Ishikawa (cell line): ENCODE measurements at regions not wholly inside any gene's neighbourhood (a gene's known extent, or its start where the extent isn't known, plus 50 kb on each side); places are given as distances from the start of the nearest gene placed in this dataset.

Source experiments
- CEBPB ChIP-seq: IDR thresholded peaks from 2 replicates; pipeline ENCODE4 v1.6.1; 2012
- CREB1 ChIP-seq: IDR thresholded peaks from 2 replicates; pipeline ENCODE4 v1.6.1; 2012; ENCODE audit warnings: low read depth
- EGR1 ChIP-seq: IDR thresholded peaks from 2 replicates; pipeline ENCODE4 v1.6.1; 2012
- EP300 ChIP-seq: IDR thresholded peaks from 2 replicates; pipeline ENCODE4 v1.6.1; 2012; ENCODE audit warnings: borderline replicate concordance
- FOXM1 ChIP-seq: IDR thresholded peaks from 2 replicates; pipeline ENCODE4 v1.6.1; 2012; ENCODE audit warnings: low read depth, borderline replicate concordance
- NFIC ChIP-seq: IDR thresholded peaks from 2 replicates; pipeline ENCODE4 v1.6.1; 2012
- RAD21 ChIP-seq: IDR thresholded peaks from 2 replicates; pipeline ENCODE4 v1.6.1; 2012; ENCODE audit warnings: low read depth
- REST ChIP-seq: IDR thresholded peaks from 2 replicates; pipeline ENCODE4 v1.6.1; 2012; ENCODE audit warnings: low read depth, mild to moderate bottlenecking
- TAF1 ChIP-seq: IDR thresholded peaks from 2 replicates; pipeline ENCODE4 v1.6.1; 2012; ENCODE audit warnings: low read depth, mild to moderate bottlenecking
- TCF12 ChIP-seq: IDR thresholded peaks from 2 replicates; pipeline ENCODE4 v1.6.1; 2012; ENCODE audit warnings: low read depth
- TEAD4 ChIP-seq: IDR thresholded peaks from 2 replicates; pipeline ENCODE4 v1.6.1; 2012
- USF1 ChIP-seq: IDR thresholded peaks from 2 replicates; pipeline ENCODE4 v1.6.1; 2012
- YY1 ChIP-seq: IDR thresholded peaks from 2 replicates; pipeline ENCODE4 v1.6.1; 2012; ENCODE audit warnings: low read depth
- ZBTB7A ChIP-seq: IDR thresholded peaks from 2 replicates; pipeline ENCODE4 v1.6.1; 2012; ENCODE audit warnings: low read depth
- TF ChIP-seq, protein P1 (sequence below): IDR thresholded peaks from 2 replicates; pipeline ENCODE4 v1.6.1; 2012

DNA sequence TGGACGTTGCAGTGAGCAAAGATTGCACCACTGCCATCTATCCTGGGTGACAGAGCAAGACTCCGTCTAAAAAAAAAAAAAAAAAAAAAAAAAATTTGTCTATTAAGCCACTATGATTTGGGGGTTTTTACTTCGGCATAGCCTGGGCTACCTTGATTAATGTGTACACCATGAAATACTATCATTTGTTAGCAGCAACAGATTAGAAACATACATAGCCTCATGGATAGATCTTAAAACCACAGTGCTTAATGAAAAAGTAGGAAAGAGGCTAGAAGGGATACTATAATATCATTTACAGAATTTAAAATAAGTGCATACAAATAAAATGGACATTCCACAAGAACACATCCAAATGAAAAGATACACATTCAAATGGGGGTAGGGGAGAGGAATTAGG lies 77.3 kb upstream of the IL6 start:
- no peak for TF ChIP-seq ZBTB7A
- no peak for TF ChIP-seq EP300
- TF ChIP-seq CEBPB = no peak
- no peak for TF ChIP-seq RAD21
- TF ChIP-seq NFIC = no peak
- no peak for TF ChIP-seq FOXM1
- TF ChIP-seq USF1 = no peak
- TF ChIP-seq EGR1 = no peak
- no peak for TF ChIP-seq REST
- no peak for TF ChIP-seq TCF12
- TF ChIP-seq TEAD4 = no peak

DNA sequence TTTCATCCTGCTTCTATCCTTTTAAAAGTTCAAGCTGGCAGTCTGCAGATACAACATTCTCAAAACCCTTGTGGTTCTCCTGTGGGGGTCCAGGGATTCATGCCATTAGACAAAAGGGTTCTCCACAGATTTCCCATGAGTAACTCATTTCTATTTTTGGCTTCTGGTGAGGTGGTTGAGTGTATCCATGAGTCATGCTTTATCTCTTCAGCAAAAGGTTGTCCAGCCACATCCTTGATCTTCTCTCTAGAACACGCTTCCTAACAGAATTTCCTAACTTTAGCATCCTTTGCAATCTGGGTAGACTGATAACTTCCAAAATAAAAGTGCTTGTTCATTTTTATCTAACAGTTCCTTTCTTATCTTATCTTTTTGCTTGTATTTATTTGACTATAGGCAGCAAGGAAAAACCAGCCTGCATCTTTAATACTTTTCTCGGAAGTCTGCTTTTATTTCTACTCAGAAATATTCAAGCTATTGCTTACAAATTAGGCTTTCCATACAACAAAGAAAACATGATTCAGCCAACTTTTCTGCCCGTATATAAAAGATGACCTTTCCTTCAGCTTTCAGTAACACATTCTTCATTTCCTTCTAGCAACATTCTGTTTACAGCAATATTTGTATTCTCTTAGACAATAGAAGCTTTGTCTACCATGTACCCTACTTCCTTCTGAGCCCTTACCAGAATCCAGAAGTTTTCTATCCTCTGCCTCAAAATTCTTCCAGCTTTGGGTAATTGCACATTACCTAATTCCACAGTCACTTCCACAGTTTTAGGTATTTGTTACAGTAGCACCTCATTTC lies 79.3 kb upstream of the IL6 start:
- TF ChIP-seq USF1 (no peak), EGR1 (no peak), RAD21 (no peak), ZBTB7A (no peak), CREB1 (no peak), EP300 (no peak), NFIC (no peak), CEBPB (no peak), FOXM1 (no peak), TEAD4 (no peak), TAF1 (no peak), YY1 (no peak), TCF12 (no peak)
- TF ChIP-seq, protein P1, sequence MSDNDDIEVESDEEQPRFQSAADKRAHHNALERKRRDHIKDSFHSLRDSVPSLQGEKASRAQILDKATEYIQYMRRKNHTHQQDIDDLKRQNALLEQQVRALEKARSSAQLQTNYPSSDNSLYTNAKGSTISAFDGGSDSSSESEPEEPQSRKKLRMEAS = no peak

- no peak for TF ChIP-seq NFIC
- TF ChIP-seq EP300 = no peak
- TF ChIP-seq TAF1 = no peak
- no peak for TF ChIP-seq RAD21
- no peak for TF ChIP-seq ZBTB7A
- TF ChIP-seq TCF12 = no peak
- no peak for TF ChIP-seq REST
- TF ChIP-seq, protein P1 = no peak
- TF ChIP-seq FOXM1 = no peak
- TF ChIP-seq CEBPB = no peak
- no peak for TF ChIP-seq CREB1
- no peak for TF ChIP-seq EGR1
- no peak for TF ChIP-seq YY1
- no peak for TF ChIP-seq TEAD4
- no peak for TF ChIP-seq USF1
Observed at GRCh38 chr7:22645418-22646181, 81.4 kb upstream of the IL6 start.

DNA sequence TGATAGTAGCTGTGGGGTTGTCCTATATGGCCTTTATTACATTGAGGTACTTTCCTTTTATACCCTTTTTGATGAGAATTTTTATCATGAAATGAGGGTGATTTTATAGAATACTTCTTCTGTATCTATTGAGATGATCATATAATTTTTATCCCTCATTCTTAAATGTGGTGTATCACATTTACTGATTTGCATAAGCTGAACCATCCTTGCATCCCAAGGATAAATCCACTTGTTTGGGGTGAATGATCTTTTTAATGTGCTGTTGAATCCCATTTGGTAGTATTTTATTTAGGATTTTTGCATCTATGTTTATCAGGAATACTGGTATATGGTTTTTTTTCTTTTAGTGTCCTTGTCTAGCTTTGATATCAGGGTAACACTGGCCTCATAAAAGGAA lies 84.5 kb upstream of the IL6 start:
- TF ChIP-seq CREB1 = no peak
- no peak for TF ChIP-seq NFIC
- no peak for TF ChIP-seq EGR1
- TF ChIP-seq EP300 = no peak
- no peak for TF ChIP-seq TCF12
- TF ChIP-seq FOXM1 = no peak
- no peak for TF ChIP-seq CEBPB
- no peak for TF ChIP-seq USF1
- TF ChIP-seq, protein P1 = no peak
- TF ChIP-seq REST = no peak
- no peak for TF ChIP-seq RAD21
- no peak for TF ChIP-seq TEAD4
- TF ChIP-seq YY1 = no peak
- TF ChIP-seq ZBTB7A = no peak
- no peak for TF ChIP-seq TAF1
